Activated CD8-positive, alpha-beta T cell treated with anti-CD3 and anti-CD28 coated beads for 36 hours (primary cell): ENCODE measurements at regions not wholly inside any gene's neighbourhood (a gene's known extent, or its start where the extent isn't known, plus 50 kb on each side); places are given as distances from the start of the nearest gene placed in this dataset.

Experiments
- ATAC-seq: fragments of 200-7000 bp; cut with Tn5 transposase; one replicate; pipeline ENCODE4 v1.10.0; 2021; ENCODE audit warnings: mild to moderate bottlenecking, moderate library complexity
- CTCF ChIA-PET: fragments of 350-600 bp; sonication (Branson Sonifier 250); formaldehyde crosslinking; loops from one replicate; lab custom pipeline; 2021; ENCODE audit warnings: antibody characterized with exemption; lab: Charles Lee
- POLR2A ChIA-PET: fragments of 350-600 bp; sonication (Branson Sonifier 250); formaldehyde crosslinking; loops from one replicate; lab custom pipeline; 2021; ENCODE audit warnings: antibody characterized with exemption; lab: Charles Lee
- DNase-seq: peaks from one replicate; pipeline ENCODE4 v3.0.0-alpha.2; 2020
- H3K27ac Mint-ChIP-seq: one replicate; pipeline ENCODE4 v1.8.0; 2021; ENCODE audit warnings: mild to moderate bottlenecking, mixed read lengths
- H3K27me3 Mint-ChIP-seq: one replicate; pipeline ENCODE4 v1.8.0; 2021; ENCODE audit warnings: mixed read lengths
- H3K36me3 Mint-ChIP-seq: one replicate; pipeline ENCODE4 v1.8.0; 2021; ENCODE audit warnings: low read depth, mixed read lengths
- H3K4me1 Mint-ChIP-seq: one replicate; pipeline ENCODE4 v1.8.0; 2021; ENCODE audit warnings: low read depth, mixed read lengths
- H3K4me3 Mint-ChIP-seq: one replicate; pipeline ENCODE4 v1.8.0; 2021; ENCODE audit warnings: mild to moderate bottlenecking, moderate library complexity, mixed read lengths
- H3K9me3 Mint-ChIP-seq: one replicate; pipeline ENCODE4 v1.8.0; 2021; ENCODE audit warnings: mixed read lengths
- CTCF ChIP-seq: fragments of 200-600 bp; IDR thresholded peaks from one replicate; pipeline ENCODE4 v1.8.0; 2022; ENCODE audit warnings: antibody characterized with exemption, mild to moderate bottlenecking
- intact Hi-C: fragments of 100-400 bp; cut with micrococcal nuclease; formaldehyde crosslinking; loops from one replicate; pipeline ENCODE4 v1.10.0; 2022

GRCh38 chr13:109629737-109630136, 156.6 kb downstream of the IRS2 start:
- ChIA-PET POLR2A (no interaction called here), CTCF (no interaction called here)
- no peak overlapping the region for H3K27ac Mint-ChIP-seq
- DNase-seq (no peak), ATAC-seq (no peak)
- no peaks in the 10 kb centered on the region for H3K4me1 Mint-ChIP-seq
- H3K9me3 Mint-ChIP-seq, result peaks cover 2% of the 10 kb centered on the region
- H3K36me3 Mint-ChIP-seq, result no peaks in the 10 kb centered on the region
- H3K27me3 Mint-ChIP-seq, result peaks cover 2% of the 10 kb centered on the region
- intact Hi-C loops, result no loop called here
- no peak overlapping the region for H3K4me3 Mint-ChIP-seq
- no peak for TF ChIP-seq CTCF

- Mint-ChIP-seq H3K36me3 (no peaks in the 10 kb centered on the region), H3K4me1 (no peaks in the 10 kb centered on the region), H3K9me3 (peaks cover 2% of the 10 kb centered on the region), H3K27me3 (peaks cover 2% of the 10 kb centered on the region), H3K27ac (no peak overlapping the region), H3K4me3 (no peak overlapping the region)
- DNase-seq, result no peak
- CTCF ChIA-PET, result no interaction called here
- intact Hi-C loops, result no loop called here
- no peak for TF ChIP-seq CTCF
- POLR2A ChIA-PET, result no interaction called here
- no peak for ATAC-seq
These were observed 158.1 kb downstream of the IRS2 start for GRCh38 chr13:109628251-109628699.

- no peak for TF ChIP-seq CTCF
- no peak overlapping the region for H3K27ac Mint-ChIP-seq
- no peaks in the 10 kb centered on the region for H3K36me3 Mint-ChIP-seq
- H3K9me3 Mint-ChIP-seq, result no peaks in the 10 kb centered on the region
- ChIA-PET POLR2A (no interaction called here), CTCF (no interaction called here)
- ATAC-seq, result no peak
- H3K4me1 Mint-ChIP-seq, result no peaks in the 10 kb centered on the region
- no peak overlapping the region for H3K4me3 Mint-ChIP-seq
- no peak for DNase-seq
- intact Hi-C loops, result no loop called here
- no peaks in the 10 kb centered on the region for H3K27me3 Mint-ChIP-seq
These were observed 158.7 kb downstream of the IRS2 start for GRCh38 chr13:109627649-109628048.

GRCh38 chr13:109626386-109627171, 159.8 kb downstream of the IRS2 start:
- intact Hi-C loops, result no loop called here
- no peak overlapping the region for H3K27ac Mint-ChIP-seq

More at GRCh38 chr13:109626386-109627171, 159.8 kb downstream of the IRS2 start:
- no peak for ATAC-seq
- ChIA-PET POLR2A (no interaction called here), CTCF (interaction anchor here (1.0 kb wide), 1 partner anchor 665 kb away, joined by 3 read pairs; no protein-coding TSS in a partner anchor)
- no peaks in the 10 kb centered on the region for H3K27me3 Mint-ChIP-seq
- H3K4me1 Mint-ChIP-seq, result no peaks in the 10 kb centered on the region
- TF ChIP-seq CTCF, result no peak
- H3K4me3 Mint-ChIP-seq, result no peak overlapping the region
- H3K36me3 Mint-ChIP-seq, result no peaks in the 10 kb centered on the region
- DNase-seq, result no peak
- H3K9me3 Mint-ChIP-seq, result no peaks in the 10 kb centered on the region
